Body of pancreas (tissue), 4 donors: ENCODE measurements at regions not wholly inside any gene's neighbourhood (a gene's known extent, or its start where the extent isn't known, plus 50 kb on each side); places are given as distances from the start of the nearest gene placed in this dataset.

ENCODE experiments used
- POLR2A ChIP-seq, 3 donors: fragments of 450-650 bp; IDR thresholded peaks; one replicate each; pipeline ENCODE4 v1.6.1; 2016; ENCODE audit warnings: antibody characterized with exemption in 3 of 3, mild to moderate bottlenecking in 2 of 3
- TF ChIP-seq, protein P1 (sequence below), 7 experiments: fragments of 450-650 bp in 4 of 7; fragments of 200-600 bp in 3 of 7; sonication (generic) in 3 of 7; IDR thresholded peaks; one replicate each; pipeline ENCODE4 v1.5.1; 2016 to 2019; ENCODE audit warnings: antibody characterized with exemption in 7 of 7

DNA sequence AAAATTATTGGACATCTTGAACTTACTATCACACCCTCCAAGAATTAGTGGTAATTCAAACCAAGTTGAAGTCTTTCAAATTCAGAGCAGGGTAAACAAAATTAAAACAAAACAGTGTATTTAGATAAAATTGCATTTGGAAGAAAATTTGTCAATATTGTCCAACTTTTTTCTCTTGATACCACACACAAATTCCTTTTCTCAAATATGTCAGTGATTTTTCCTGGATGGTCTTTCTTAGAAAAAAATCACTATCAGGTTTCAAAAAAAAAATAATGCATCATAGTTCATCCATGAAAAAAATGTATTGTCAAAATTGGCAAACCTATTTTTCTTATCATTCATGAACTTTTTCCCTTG, 667.1 kb downstream of the TENT5A start:
- TF ChIP-seq, protein P1, sequence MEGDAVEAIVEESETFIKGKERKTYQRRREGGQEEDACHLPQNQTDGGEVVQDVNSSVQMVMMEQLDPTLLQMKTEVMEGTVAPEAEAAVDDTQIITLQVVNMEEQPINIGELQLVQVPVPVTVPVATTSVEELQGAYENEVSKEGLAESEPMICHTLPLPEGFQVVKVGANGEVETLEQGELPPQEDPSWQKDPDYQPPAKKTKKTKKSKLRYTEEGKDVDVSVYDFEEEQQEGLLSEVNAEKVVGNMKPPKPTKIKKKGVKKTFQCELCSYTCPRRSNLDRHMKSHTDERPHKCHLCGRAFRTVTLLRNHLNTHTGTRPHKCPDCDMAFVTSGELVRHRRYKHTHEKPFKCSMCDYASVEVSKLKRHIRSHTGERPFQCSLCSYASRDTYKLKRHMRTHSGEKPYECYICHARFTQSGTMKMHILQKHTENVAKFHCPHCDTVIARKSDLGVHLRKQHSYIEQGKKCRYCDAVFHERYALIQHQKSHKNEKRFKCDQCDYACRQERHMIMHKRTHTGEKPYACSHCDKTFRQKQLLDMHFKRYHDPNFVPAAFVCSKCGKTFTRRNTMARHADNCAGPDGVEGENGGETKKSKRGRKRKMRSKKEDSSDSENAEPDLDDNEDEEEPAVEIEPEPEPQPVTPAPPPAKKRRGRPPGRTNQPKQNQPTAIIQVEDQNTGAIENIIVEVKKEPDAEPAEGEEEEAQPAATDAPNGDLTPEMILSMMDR (IDR thresholded peaks at IDR 0.05), result no peak
- TF ChIP-seq POLR2A (IDR thresholded peaks at IDR 0.05), result no peak
